ENCODE measurements at regions not wholly inside any gene's neighbourhood (a gene's known extent, or its start where the extent isn't known, plus 50 kb on each side); places are given as distances from the start of the nearest gene placed in this dataset.

- ChIA-PET POLR2A (no interaction called here), CTCF (interaction anchor here (1.3 to 1.5 kb wide), 2 partner anchors 9 to 465 kb away, joined by 3 read pairs; no protein-coding TSS in a partner anchor)
- TF ChIP-seq CTCF (IDR thresholded peaks at IDR 0.05; ENCODE audit: control extremely low read depth, extremely low read depth, low read depth, missing control alignments): no peak
- DNase-seq (ENCODE audit: extremely low spot score): no peak
These were observed 143.0 kb downstream of the RPS24 start for GRCh38 chr10:78176320-78177317.

GRCh38 chr10:78177491-78178185 is 144.0 kb downstream of the RPS24 start:
- no peak for TF ChIP-seq CTCF (IDR thresholded peaks at IDR 0.05; ENCODE audit: control extremely low read depth, extremely low read depth, low read depth, missing control alignments)
- ChIA-PET POLR2A (interaction anchor here (0.5 kb wide), 1 partner anchor 27 kb away, joined by 3 read pairs; no protein-coding TSS in a partner anchor), CTCF (no interaction called here)
- no peak for DNase-seq (ENCODE audit: extremely low spot score)

GRCh38 chr10:78178397-78178796 is 144.7 kb downstream of the RPS24 start:
- TF ChIP-seq CTCF (IDR thresholded peaks at IDR 0.05; ENCODE audit: control extremely low read depth, extremely low read depth, low read depth, missing control alignments): no peak
- POLR2A ChIA-PET: interaction anchor here (0.5 kb wide), 1 partner anchor 27 kb away, joined by 3 read pairs; no protein-coding TSS in a partner anchor
- CTCF ChIA-PET: no interaction called here
- DNase-seq (ENCODE audit: extremely low spot score): no peak

- no peak for DNase-seq (ENCODE audit: extremely low spot score)
- ChIA-PET CTCF (interaction anchor here (0.9 kb wide), 1 partner anchor 8 kb away, joined by 3 read pairs; no protein-coding TSS in a partner anchor), POLR2A (no interaction called here)
- TF ChIP-seq CTCF (IDR thresholded peaks at IDR 0.05; ENCODE audit: control extremely low read depth, extremely low read depth, low read depth, missing control alignments): no peak
These were observed 145.3 kb downstream of the RPS24 start for GRCh38 chr10:78178940-78179339.

GRCh38 chr10:78179886-78180705 is 146.4 kb downstream of the RPS24 start:
- POLR2A ChIA-PET: no interaction called here
- no peak for DNase-seq (ENCODE audit: extremely low spot score)
- TF ChIP-seq CTCF (IDR thresholded peaks at IDR 0.05; ENCODE audit: control extremely low read depth, extremely low read depth, low read depth, missing control alignments): no peak
- CTCF ChIA-PET: interaction anchor here (0.9 kb wide), 1 partner anchor 9 kb away, joined by 3 read pairs; no protein-coding TSS in a partner anchor

Measured in GM10248 (cell line).